Activated CD4-positive, alpha-beta T cell treated with anti-CD3 and anti-CD28 coated beads for 36 hours (primary cell): ENCODE measurements at regions not wholly inside any gene's neighbourhood (a gene's known extent, or its start where the extent isn't known, plus 50 kb on each side); places are given as distances from the start of the nearest gene placed in this dataset.

Experiments
- ATAC-seq: fragments of 200-7000 bp; cut with Tn5 transposase; one replicate; pipeline ENCODE4 v1.10.0; 2021; ENCODE audit warnings: mild to moderate bottlenecking, moderate library complexity
- CTCF ChIA-PET: fragments of 350-600 bp; sonication (Branson Sonifier 250); formaldehyde crosslinking; loops from one replicate; lab custom pipeline; 2021; ENCODE audit warnings: antibody characterized with exemption; lab: Charles Lee
- POLR2A ChIA-PET: fragments of 350-600 bp; sonication (Branson Sonifier 250); formaldehyde crosslinking; loops from one replicate; lab custom pipeline; 2021; ENCODE audit warnings: antibody characterized with exemption, inconsistent platforms; lab: Charles Lee
- DNase-seq: peaks from one replicate; pipeline ENCODE4 v3.0.0-alpha.2; 2020
- H3K27ac Mint-ChIP-seq: one replicate; pipeline ENCODE4 v1.8.0; 2021; ENCODE audit warnings: mixed read lengths
- H3K27me3 Mint-ChIP-seq: one replicate; pipeline ENCODE4 v1.8.0; 2021; ENCODE audit warnings: mixed read lengths
- H3K36me3 Mint-ChIP-seq: one replicate; pipeline ENCODE4 v1.8.0; 2021; ENCODE audit warnings: low read depth, mixed read lengths
- H3K4me1 Mint-ChIP-seq: one replicate; pipeline ENCODE4 v1.8.0; 2021; ENCODE audit warnings: mixed read lengths
- H3K4me3 Mint-ChIP-seq: one replicate; pipeline ENCODE4 v1.8.0; 2021; ENCODE audit warnings: mild to moderate bottlenecking, moderate library complexity, mixed read lengths
- H3K9me3 Mint-ChIP-seq: one replicate; pipeline ENCODE4 v1.8.0; 2021; ENCODE audit warnings: low read depth, mixed read lengths
- intact Hi-C, 2 experiments: fragments of 100-400 bp; cut with DNase I in 1 of 2; cut with micrococcal nuclease in 1 of 2; formaldehyde crosslinking; loops; one replicate each; pipeline versions ENCODE4 v1.14.2 to v1.15.1; 2022 to 2024; cut with DNase I, micrococcal nuclease

DNA sequence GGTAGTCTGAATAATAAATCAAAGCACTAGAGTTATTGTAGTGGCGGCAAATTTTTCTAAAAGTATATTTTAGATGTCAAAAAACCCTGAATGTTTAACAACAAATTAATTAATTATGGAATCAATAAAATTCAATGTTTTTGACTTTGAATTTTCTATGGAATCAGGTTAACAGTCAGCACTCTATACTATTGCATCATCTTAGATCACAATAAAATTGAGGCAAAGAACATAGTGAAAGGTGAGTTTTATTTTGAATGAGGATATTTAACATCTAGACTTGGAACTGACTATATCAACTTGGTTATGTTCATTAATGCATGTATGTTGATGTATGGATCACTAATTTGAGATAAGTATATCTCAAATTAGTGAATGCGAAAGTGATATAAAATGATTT is 148.5 kb downstream of the TNFSF18 start:
- Mint-ChIP-seq H3K27me3 (peaks cover 33% of the 10 kb centered on the region), H3K4me3 (no peak overlapping the region), H3K4me1 (peaks cover 31% of the 10 kb centered on the region), H3K27ac (no peak overlapping the region), H3K9me3 (no peaks in the 10 kb centered on the region), H3K36me3 (no peaks in the 10 kb centered on the region)
- intact Hi-C loops = no loop called here
- ATAC-seq (no peak), DNase-seq (no peak)
- ChIA-PET CTCF (interaction anchor here (1.1 to 1.5 kb wide), 4 partner anchors 8 to 160 kb away, joined by 4 to 7 read pairs (median 4); no protein-coding TSS in a partner anchor), POLR2A (interaction anchor here (0.6 kb wide), 1 partner anchor 543 kb away, joined by 3 read pairs; no protein-coding TSS in a partner anchor)

DNA sequence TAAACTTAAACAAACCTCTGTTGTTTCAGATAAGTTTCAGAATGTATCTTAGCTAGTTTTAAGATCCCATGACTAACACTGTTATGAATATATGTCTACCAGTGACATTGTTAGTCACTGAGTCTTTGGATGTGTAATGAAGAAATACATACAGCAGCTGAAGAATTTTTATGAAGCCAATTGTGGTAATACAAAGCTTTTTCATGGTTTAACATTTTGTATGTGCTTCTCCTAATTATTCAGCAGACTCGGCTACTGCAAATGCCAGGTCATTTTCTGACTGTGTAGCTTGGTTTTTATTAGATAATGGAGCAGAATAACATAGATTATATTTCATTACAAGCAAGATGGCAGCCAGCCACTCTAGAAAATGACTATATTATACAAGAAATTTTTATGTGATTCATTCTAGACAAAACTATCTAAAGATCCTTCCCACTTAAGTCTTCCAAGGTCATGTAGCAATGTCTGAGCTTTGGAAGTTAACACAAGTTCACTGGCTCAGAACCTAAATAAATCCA is 147.8 kb downstream of the TNFSF18 start:
- H3K4me1 Mint-ChIP-seq = peaks cover 37% of the 10 kb centered on the region
- ChIA-PET CTCF (interaction anchor here (0.8 to 1.4 kb wide), 4 partner anchors 8 to 161 kb away, joined by 3 to 5 read pairs (median 4); no protein-coding TSS in a partner anchor), POLR2A (interaction anchor here (0.6 kb wide), 2 partner anchors 36 to 544 kb away, joined by 3 read pairs; no protein-coding TSS in a partner anchor)
- DNase-seq = no peak
- H3K27me3 Mint-ChIP-seq = peaks cover 27% of the 10 kb centered on the region
- H3K27ac Mint-ChIP-seq = no peak overlapping the region
- no peak overlapping the region for H3K4me3 Mint-ChIP-seq
- H3K36me3 Mint-ChIP-seq = no peaks in the 10 kb centered on the region
- peak; percentile 88 for ATAC-seq
- no peaks in the 10 kb centered on the region for H3K9me3 Mint-ChIP-seq
- intact Hi-C loops = no loop called here

DNA sequence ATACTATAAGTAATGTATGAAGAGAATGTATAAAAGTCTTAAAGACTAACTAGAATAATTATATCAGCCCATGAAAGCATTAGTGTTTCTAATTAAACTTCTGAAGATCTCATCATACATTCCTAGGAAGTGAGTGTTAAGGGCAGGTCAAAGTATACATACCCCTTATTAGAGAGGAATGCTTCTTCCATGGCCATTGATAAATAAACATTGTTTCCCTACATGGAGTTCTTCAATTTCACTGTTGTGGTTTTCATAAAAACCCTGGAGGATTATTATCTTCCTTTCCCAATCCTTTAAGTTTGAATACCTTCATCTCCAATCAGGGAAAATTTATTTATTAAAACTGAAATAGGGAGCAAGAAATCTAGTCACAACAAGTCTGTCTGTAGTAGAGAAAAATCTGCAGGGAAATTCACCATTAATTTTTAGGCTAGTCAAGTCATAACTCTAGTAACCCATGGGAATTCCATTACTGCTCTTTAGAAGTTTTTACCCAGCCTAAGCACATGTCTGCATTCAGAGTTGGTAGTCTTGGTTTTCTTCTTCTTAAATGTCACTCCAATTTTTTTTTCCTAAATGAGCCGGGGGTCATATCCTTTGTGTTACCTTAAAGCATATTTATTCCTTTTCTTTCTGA is 147.0 kb downstream of the TNFSF18 start:
- Mint-ChIP-seq H3K9me3 (no peaks in the 10 kb centered on the region), H3K36me3 (no peaks in the 10 kb centered on the region), H3K4me1 (peaks cover 37% of the 10 kb centered on the region), H3K27me3 (peaks cover 24% of the 10 kb centered on the region), H3K27ac (no peak overlapping the region), H3K4me3 (no peak overlapping the region)
- POLR2A ChIA-PET = no interaction called here
- DNase-seq (no peak), ATAC-seq (no peak)
- CTCF ChIA-PET = interaction anchor here (0.8 to 1.2 kb wide), 2 partner anchors 125 to 162 kb away, joined by 3 to 4 read pairs; no protein-coding TSS in a partner anchor
- intact Hi-C loops = no loop called here

DNA sequence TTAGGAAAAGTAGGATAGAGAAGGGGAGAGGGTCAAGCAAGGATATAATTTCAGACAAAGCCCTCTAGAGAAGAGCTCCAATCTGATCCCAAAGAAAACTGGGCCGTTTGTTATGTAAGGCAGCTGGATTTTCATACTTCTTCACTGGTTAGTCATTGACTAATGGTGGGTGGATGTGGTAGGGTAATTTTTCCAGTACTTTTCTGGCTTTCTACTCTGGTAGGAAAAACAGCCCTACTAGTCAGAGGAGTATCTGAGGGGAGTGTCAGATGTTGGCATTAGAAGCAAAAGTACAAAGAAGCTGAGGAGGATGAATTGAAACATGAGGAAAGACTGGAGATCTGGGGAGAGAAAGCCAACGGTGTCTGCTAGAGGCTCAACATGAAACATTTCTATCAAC is 145.3 kb downstream of the TNFSF18 start:
- DNase-seq (no peak), ATAC-seq (no peak)
- no peaks in the 10 kb centered on the region for H3K9me3 Mint-ChIP-seq
- H3K36me3 Mint-ChIP-seq = no peaks in the 10 kb centered on the region
- POLR2A ChIA-PET = no interaction called here
- H3K4me3 Mint-ChIP-seq = no peak overlapping the region
- H3K4me1 Mint-ChIP-seq = peaks cover 26% of the 10 kb centered on the region
- H3K27me3 Mint-ChIP-seq = peaks cover 16% of the 10 kb centered on the region
- CTCF ChIA-PET = interaction anchor here (0.9 to 1.4 kb wide), 2 partner anchors 10 to 161 kb away, joined by 3 read pairs; no protein-coding TSS in a partner anchor
- no peak overlapping the region for H3K27ac Mint-ChIP-seq
- intact Hi-C loops = no loop called here

DNA sequence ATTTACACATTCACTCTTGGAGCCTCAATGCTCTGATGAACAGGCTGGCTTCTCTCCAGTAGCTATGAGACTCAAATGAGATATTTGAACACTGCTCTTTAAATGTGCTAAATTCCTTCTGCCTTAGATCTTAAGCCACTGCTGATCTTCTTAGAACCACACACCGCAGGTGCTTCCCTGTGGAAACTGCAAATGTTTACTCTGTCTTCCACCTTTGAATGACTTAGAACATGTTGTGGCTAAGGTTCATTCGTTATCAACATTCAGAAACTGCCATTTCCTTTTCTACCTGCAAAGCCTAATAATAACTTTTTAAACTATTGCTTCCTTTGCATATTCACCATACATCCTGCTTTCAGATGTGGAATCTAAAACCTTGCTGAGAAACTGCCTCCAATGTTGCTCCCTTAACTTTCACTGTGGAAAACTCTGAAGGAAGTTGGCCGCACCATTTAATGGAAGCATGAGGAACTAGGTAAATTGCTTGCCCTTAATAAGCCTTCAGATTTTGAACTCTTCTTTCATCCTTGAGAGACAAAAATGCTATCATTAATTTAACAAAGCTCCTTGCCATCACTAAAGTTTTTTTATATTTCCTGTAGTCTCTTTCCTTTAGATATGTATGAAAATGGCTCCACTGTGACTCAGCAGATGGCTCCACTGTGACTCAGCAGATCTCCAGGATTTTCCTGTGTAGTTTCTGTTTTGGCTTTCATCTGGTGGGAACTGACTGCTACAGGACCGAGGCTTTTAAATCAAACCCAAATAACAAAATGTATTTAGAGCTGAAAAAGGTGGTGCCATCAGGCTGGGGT is 143.8 kb downstream of the TNFSF18 start:
- ATAC-seq = peak; percentile 47
- Mint-ChIP-seq H3K27ac (no peak overlapping the region), H3K27me3 (peaks cover 7% of the 10 kb centered on the region), H3K36me3 (no peaks in the 10 kb centered on the region), H3K9me3 (no peaks in the 10 kb centered on the region), H3K4me3 (no peak overlapping the region), H3K4me1 (peaks cover 21% of the 10 kb centered on the region)
- ChIA-PET CTCF (interaction anchor here (1.4 kb wide), 1 partner anchor 12 kb away, joined by 3 read pairs; no protein-coding TSS in a partner anchor), POLR2A (no interaction called here)
- peak; percentile 12 for DNase-seq
- intact Hi-C loops = no loop called here

DNA sequence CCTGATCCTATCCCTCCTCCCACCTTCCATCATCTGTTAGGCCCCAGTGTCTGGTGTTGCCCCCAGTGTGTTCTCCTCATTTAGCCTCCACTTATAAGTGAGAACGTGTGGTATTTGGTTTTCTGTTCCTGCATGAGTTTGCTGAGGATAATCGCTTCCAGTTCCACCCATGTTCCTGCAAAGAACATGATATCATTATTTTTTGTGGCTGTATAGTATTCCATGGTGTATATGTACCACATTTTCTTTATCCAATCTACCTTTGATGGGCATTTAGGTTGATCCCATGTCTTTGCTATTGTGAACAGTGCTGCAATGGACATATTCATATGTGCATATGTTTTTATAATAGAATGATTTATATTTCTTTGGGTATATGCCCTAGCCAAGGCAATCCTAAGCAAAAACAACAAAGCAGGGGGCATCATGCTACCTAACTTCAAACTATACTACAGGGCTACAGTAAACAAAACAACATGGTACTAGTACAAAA is 142.9 kb downstream of the TNFSF18 start:
- H3K9me3 Mint-ChIP-seq = peaks cover 2% of the 10 kb centered on the region
- intact Hi-C loops = no loop called here
- peaks cover 21% of the 10 kb centered on the region for H3K4me1 Mint-ChIP-seq
- H3K36me3 Mint-ChIP-seq = peaks cover 3% of the 10 kb centered on the region
- POLR2A ChIA-PET = no interaction called here
- ATAC-seq (no peak), DNase-seq (no peak)
- CTCF ChIA-PET = no interaction called here
- peaks cover 7% of the 10 kb centered on the region for H3K27me3 Mint-ChIP-seq
- H3K27ac Mint-ChIP-seq = no peak overlapping the region
- H3K4me3 Mint-ChIP-seq = no peak overlapping the region

DNA sequence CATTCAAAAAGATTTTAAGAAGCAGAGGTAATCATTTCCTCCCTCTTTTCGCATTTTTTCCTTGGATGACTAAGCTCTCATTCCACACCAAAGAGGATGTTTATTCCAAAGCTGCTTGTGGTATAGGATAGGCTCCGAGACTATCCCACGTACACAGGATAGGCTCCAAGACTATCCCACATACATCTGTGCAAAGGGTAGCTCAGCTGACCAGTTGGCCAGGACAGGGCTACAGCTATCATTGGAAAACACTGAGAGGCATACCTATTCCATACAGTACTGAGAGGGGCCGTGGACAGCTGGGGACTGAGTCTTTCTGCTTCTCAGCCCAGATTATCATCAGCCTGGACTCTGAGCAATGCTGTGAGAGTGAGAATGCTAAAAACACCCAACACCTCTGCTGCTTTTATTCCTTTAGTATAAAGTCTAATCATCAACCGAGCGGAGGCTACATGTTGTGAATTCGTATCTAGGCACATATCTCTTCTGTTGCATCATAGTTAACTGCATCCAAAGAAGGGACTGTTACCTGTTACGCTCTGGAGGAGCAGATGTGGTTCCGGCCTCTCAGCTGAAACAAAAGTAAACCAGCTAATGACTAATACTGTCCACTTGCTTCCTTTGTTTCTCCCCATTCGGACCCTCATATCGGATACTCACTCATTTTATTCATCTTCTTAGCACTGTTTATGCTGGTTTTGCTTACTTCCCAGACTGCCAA is 141.0 kb downstream of the TNFSF18 start:
- Mint-ChIP-seq H3K27me3 (peaks cover 5% of the 10 kb centered on the region), H3K4me3 (no peak overlapping the region), H3K9me3 (peaks cover 8% of the 10 kb centered on the region), H3K4me1 (peaks cover 21% of the 10 kb centered on the region), H3K36me3 (peaks cover 5% of the 10 kb centered on the region), H3K27ac (no peak overlapping the region)
- ATAC-seq (no peak), DNase-seq (no peak)
- ChIA-PET POLR2A (no interaction called here), CTCF (interaction anchor here (0.5 to 1.1 kb wide), 2 partner anchors 166 to 323 kb away, joined by 3 to 4 read pairs; no protein-coding TSS in a partner anchor)
- intact Hi-C loops = no loop called here

DNA sequence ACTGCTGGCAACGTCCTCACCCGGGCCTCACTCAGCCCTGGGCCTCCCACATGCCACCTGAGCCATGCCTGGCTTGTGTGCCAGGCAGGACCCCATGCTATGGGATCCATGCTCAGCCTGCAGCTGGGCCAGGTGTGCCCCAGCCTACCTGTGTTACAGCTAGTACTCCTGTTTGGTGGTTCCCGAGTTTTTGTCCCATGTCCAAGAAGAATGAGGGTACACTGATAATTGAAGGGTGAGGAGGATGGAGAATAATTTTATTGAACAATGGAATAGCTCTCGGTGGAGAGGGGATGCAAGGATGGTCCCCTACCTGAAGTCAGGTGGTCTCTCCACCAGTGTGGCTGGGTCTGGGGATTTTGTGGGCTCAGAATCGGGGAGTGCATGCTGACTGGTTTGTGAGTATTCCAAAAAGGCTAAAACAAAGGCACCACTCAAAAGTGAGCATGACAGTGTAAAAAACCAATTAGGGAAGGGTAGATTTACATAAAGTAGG is 137.9 kb downstream of the TNFSF18 start:
- peaks cover 8% of the 10 kb centered on the region for H3K9me3 Mint-ChIP-seq
- peaks cover 3% of the 10 kb centered on the region for H3K27me3 Mint-ChIP-seq
- CTCF ChIA-PET = interaction anchor here (0.7 kb wide), 1 partner anchor 148 kb away, joined by 3 read pairs; no protein-coding TSS in a partner anchor
- intact Hi-C loops = no loop called here
- no peak for ATAC-seq
- DNase-seq = no peak
- no peaks in the 10 kb centered on the region for H3K4me1 Mint-ChIP-seq
- no peak overlapping the region for H3K4me3 Mint-ChIP-seq
- no peak overlapping the region for H3K27ac Mint-ChIP-seq
- POLR2A ChIA-PET = no interaction called here
- peaks cover 5% of the 10 kb centered on the region for H3K36me3 Mint-ChIP-seq

DNA sequence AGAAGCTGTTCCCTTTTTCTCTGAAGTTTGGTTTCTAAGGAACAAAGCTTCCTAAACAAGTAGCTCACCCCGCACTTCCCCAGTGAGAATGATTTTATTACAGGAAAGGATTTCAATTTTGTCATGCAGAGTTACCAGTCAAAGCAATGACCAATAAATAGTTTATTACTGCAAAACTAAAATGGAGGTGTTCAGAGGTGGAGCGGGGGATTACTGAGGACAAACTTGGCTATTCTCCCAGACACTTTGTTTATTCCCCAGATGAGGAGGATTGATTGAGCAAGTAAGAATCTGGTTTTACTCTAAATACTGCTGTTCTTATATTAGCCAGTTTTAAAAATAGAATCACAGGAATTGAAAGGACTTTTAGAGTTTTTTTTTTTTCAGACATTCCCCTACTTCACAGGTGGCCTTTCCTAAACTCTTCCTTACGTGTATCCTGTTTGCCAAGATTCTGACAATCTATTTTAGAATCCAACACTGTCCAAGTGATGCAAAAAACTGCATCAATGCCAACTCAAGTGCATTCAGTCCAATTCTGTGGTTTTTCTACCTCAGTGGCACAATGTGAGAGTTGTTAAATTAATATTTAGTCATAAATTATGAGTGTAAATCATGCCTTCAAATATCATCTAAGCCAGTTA is 136.1 kb downstream of the TNFSF18 start:
- CTCF ChIA-PET = no interaction called here
- H3K4me1 Mint-ChIP-seq = no peaks in the 10 kb centered on the region
- H3K36me3 Mint-ChIP-seq = peaks cover 5% of the 10 kb centered on the region
- ATAC-seq = no peak
- peaks cover 3% of the 10 kb centered on the region for H3K27me3 Mint-ChIP-seq
- POLR2A ChIA-PET = no interaction called here
- peaks cover 8% of the 10 kb centered on the region for H3K9me3 Mint-ChIP-seq
- DNase-seq = no peak
- no peak overlapping the region for H3K4me3 Mint-ChIP-seq
- no peak overlapping the region for H3K27ac Mint-ChIP-seq
- intact Hi-C loops = no loop called here

DNA sequence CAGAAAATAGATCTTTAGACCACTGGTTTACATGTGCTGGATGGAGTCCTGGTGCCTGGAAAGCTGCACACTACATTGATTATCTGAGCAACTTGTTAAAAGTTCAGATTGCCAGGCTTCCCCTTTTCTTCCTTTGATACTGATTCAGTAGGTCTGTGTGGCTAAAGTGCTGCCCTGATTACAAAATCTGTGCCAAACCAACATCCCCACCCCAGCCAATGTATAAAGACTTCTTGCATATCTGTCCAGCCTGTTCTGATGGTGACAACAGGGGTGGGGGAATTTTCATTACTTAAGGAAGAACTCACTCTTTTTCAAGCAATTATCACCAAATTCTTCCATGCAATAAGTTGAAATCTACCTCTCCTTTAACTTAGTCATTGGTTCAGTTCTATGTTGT is 135.5 kb downstream of the TNFSF18 start:
- peaks cover 3% of the 10 kb centered on the region for H3K27me3 Mint-ChIP-seq
- CTCF ChIA-PET = no interaction called here
- DNase-seq = no peak
- POLR2A ChIA-PET = no interaction called here
- no peak for ATAC-seq
- H3K27ac Mint-ChIP-seq = no peak overlapping the region
- intact Hi-C loops = no loop called here
- no peak overlapping the region for H3K4me3 Mint-ChIP-seq
- H3K4me1 Mint-ChIP-seq = no peaks in the 10 kb centered on the region
- H3K9me3 Mint-ChIP-seq = peaks cover 8% of the 10 kb centered on the region
- H3K36me3 Mint-ChIP-seq = peaks cover 5% of the 10 kb centered on the region
